CD4-positive, alpha-beta T cell treated with Interleukin-17A for 1 hour (primary cell): ENCODE measurements at regions not wholly inside any gene's neighbourhood (a gene's known extent, or its start where the extent isn't known, plus 50 kb on each side); places are given as distances from the start of the nearest gene placed in this dataset.
"Not testable (repeated sequence)": the region's sequence is repeated elsewhere in the genome, so short reads cannot be mapped to it uniquely, and the experiment has no call there.

Source experiments
- DNase-seq: peaks from one replicate; pipeline ENCODE4 v3.0.0-alpha.2; 2020

DNA sequence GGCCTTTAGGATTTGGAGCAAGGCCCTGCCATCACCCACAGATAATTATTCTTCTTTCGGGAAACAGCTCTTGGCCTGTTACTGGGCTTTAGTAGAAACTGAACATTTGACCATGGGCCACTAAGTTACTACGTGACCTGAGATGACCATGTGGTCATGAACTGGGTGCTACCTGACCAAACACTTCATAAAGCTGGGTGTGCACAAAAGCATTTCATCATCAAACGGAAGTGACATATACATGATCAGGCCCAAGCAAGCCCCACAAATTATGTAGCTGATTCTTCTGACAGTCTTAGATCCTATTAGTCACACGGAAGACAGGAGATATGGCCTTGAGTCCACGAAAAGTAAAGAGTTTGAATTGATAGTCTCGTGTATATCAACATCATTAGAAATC, 130.9 kb upstream of the FBN2 start:
- no peak for DNase-seq

DNA sequence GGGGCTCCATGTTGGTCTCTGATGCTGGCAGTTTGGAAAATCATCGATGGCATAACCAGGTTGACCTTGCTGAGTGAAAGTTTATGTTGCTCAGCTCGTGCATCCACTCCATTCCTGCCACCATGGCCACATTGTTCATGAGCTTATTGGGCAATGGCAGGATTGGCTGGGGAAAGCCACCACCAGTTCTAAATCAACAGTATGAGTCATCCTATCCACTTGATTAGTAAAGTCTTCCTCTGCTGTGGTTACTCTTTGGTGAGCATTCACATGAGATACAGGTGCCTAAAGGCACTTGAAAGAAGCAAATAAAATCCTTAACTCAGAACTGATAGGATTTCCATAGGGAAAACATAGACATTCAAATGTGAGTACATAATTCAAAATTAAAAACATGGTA, 131.8 kb upstream of the FBN2 start:
- DNase-seq = no peak

DNA sequence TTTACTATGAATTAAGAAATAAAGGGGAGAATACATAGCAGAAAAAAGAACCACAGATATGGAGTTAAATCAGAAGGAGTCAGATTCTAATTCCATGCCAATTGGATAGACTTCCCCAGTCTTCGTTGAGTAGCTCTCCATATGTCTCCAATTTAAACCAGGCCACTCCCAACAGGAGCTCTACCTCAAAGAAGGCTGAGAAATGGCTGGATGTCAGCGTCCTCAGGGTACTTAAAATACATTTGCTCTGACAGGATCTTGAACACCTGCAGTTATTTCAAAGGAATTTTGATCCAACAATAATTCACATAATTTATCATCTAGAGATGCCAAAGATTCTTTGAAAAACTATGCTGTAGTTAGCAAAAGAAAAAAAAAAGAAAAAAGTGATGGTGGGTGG, 133.9 kb upstream of the FBN2 start:
- DNase-seq = no peak

DNA sequence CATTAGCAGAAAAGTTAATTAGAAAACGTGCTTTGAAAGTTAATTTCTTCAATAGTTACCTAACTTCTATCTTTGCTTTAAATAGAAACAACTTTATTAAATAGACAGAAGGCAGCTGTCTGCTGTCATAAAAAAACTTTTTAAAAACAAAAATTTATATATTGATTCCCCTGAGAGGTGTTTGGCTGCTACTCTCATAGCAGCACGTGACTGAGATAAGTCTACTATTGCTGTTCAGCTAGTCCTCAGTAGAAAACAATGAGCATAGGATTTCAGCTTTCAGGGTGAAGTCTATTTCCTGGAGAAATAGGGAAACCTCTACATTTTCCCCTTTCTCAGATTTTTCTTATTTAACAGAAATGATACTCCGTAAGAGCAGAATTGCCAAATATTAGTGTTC, 135.0 kb upstream of the FBN2 start:
- DNase-seq = no peak

DNA sequence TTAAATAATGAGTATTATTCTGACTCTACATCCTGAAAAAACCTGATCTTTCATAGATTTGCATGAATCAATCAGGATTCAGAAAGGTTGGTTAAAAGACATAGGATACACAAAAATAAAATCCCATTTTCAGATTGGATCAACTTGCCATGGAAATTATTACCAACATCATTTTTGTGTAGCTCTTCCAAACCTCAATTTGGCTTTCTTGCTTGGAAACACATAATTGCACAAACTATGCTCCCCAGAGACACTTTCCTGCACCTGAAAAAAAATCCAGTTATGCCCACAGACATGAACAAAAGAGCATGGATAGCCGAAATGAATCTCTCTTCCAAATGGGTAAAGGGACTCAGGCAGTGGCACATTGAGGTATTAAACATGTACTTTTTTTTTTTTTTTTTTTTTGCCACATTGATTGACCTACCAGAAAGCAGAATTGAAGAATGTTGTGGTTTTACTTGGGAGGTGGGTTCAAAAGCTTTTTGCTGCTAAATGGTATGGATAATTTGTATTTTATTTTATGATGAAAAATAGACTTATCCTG, 135.4 kb upstream of the FBN2 start:
- no peak for DNase-seq

DNA sequence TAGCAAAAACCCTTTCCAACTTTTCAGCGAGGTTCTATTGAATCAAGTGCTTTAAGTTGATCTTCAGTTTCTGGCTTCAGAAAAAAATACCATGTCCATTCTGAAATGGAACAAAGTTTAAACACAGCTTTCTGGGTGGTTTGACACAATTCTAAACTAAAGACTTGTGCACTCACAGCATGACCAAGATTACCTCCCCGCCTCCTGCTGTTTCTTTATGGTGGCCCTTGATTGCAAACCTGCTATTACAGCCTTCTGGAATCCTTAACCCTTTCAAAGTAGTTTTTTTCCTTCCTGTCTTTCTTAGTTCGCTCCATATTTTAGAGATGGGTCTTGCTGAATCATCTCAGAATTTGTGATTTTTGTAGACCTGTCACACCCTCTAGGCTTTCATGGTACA, 135.9 kb upstream of the FBN2 start:
- no peak for DNase-seq

DNA sequence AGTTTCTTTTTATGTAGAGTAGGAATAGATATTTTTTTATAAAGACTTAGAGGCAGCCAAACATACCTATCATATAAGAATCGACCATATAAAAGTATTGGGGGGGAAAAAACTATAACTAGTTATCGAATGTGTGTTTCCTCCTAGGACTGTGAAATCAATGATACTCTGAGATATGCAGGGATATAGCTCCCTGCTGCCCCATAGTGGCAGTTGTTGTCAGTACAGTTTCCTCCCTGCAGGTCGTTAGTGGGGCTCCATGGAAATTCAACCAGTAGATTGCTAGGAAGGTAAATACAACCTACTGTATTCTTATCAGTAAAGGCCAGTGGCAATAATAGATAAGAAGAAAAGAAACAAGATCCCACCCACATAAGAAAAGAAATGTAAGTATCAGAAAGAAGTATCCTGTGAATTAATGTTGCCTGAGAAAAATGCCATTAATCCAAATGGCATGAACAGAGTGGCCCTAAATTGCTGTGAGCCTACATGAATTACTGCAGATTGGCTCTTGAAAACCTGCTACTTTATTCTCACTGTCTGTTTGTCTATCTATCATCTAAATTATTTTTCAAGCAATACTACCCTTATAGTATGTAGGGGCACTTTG, 136.9 kb upstream of the FBN2 start:
- DNase-seq = peak; percentile 27

DNA sequence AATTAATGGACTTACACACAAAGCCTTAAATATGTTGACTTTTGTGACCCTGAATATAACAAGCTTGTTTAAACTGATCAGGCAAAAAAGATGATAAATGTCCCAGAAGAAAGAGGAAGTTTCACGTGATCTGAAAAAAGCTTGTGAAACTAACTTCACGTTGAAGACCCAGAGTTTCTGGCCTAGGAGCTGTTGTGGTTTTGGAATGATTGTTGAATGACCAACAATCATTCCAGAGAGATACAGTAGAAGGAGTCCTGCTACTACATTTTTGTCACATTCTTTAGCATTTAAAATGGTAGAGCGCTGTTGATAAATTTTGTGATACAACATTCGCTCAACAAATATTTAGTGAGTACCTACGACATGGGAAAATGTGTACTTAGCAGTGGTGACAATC, 143.1 kb upstream of the FBN2 start:
- no peak for DNase-seq

DNA sequence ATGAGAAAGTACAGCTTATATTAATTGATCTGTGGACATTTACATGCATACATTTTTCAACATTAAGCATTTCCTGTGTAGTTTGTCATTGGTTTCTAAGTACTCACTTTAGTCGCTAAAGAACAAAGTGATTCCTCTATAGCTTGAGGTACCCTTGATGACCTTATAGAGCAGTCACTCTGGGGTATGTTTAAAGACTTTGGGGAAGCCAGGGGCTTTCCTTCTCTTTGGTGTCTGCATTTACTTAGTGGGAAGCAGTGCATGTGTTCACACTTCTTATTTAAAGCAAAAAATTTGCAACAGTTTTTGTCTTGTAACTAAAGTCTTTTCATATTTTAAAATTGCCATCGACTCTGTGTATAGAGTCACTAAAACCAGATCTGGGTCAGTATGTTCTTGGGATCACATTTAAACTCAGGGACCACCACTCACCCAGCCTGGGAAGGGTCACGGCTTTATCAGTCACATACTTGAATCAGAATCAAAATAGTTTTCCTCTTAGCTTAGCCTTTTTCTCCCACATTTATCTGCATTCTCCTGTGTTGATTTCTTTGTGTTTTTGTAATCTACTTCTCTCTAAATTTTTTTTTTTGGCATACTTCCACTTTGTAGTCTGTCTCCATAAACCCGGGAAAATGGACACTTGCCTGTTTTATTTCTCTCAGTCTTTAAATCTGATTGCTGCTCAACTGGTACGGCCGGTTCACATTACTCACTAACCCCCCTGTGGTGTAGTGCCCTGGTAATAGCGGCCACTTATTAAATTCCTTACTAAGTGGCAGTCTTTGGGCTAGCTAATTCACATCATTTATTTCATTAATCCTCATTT, 143.9 kb upstream of the FBN2 start:
- no peak for DNase-seq

DNA sequence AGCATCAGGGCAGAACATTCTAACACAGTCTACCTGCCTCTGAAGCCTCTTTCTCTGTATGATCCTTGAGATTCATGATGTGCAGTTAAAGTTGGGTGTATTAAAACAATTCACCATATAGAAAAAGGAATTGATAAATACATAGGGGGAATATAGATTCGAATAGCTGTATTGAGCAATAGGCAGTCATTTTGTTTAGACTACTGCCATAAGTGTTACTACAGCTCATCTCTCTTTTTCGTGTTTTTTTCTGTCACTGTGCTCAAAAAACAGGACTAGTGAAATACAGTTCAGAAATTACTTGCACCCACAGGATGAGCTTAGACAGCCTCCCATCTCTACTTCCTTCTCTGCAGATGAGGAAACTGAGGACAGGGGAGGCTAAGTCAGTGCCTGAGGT, 144.6 kb upstream of the FBN2 start:
- no peak for DNase-seq

DNA sequence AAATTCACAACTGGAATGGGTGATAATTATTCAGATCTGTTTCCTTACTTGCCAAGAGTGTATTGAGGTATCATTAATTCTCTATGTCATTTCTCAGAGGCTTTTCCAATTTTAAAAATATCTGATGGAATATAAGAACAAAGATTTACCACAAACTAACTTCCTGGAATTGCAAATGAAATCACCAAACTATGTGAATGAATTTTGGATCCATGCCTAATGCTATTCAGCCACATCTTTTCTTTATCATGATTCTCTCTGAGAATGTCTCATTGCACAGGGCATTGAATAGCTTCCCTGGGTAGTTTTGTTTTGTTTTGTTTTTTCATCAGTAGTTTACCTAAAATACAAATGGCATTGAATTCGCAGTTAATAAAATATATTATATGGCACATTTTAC, 146.9 kb upstream of the FBN2 start:
- DNase-seq = no peak

DNA sequence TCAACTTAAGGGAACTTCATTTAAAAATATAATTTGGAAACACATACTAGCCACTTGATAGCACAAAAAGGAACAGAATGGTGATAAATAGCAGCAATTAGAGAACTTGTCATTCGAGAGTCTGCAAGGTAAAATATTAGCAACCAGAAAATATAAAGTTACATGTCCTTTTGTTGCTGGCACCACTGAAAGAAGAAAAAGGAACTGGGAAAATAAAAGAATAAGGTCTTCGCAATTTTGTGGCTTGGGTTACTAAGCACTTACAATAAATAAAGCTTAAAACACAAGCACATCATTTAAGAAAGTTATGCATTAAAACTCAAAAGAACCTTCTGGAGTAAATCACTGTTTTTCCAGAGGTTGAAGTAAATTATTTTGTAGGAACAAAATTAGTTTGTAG, 149.9 kb upstream of the FBN2 start:
- DNase-seq = no peak

DNA sequence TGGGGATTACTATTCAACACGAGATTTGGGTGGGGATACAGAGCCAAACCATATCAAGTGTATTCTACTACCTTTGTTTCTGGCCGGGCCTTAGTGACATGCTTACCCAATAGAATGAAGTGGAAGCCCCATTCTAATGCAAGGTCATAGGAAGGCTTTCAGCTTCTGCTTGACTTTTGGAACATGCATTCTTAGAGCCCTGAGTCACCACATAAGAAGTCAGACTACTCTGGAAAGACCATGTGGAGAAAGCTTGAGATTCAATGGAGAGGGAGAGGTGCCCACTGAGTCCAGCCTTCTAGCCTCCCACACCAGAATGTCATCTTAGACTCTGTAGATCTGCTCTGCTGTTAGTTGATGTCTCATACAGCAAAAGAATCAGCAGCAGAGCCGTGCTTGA, 155.7 kb upstream of the FBN2 start:
- DNase-seq = no peak

DNA sequence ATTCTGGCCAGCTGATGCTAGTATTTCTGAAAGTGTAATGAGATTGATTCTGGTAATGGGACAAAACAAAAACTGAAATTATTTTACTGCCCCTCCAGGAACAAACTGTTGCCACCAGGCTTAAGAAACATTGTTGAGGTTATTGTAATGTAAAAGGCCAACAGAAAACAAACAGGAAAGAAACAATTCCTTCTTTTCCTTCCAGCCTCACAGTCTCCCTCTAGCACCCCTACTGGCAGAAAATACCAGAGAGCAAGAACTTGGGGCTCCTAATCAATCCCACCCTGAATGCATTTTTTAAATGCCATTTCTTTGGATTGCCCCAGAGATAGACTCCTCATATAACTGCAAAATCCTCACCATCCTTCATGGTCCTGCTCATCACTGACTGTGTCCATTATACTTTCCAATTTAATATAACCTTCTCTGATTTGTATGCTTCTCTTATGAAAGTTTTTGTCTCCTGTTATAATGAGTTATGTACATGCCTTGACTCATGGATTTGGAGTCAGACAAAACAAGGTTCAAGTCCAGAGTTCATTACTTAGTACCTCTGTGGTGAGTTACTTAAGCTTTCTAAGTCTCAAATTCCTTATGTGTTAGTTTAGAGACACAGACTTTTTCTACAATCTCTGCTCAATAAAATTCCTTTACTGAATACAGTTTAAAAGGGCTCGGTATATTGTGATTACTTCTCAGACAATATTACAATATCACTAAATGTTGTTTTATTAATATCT, 157.9 kb upstream of the FBN2 start:
- DNase-seq = no peak

DNA sequence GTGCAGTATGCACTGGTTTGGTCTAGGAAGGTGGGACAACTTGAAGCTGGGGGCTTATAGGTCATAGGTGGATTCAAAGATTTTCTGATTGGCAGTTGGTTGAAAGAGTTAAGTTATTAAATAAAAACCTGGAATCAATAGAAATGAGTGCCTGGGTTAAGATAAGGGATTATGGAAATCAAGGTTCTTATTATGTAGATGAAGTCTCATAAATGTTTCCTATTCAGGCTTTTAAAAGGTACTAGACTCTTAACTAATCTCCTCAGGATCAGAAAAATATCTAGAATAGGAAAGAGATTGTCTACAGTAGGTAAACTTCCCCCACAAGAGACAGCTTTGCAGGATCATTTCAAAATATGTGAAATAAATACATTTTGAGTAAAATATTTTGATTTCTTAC, 163.3 kb upstream of the FBN2 start:
- DNase-seq = no peak

DNA sequence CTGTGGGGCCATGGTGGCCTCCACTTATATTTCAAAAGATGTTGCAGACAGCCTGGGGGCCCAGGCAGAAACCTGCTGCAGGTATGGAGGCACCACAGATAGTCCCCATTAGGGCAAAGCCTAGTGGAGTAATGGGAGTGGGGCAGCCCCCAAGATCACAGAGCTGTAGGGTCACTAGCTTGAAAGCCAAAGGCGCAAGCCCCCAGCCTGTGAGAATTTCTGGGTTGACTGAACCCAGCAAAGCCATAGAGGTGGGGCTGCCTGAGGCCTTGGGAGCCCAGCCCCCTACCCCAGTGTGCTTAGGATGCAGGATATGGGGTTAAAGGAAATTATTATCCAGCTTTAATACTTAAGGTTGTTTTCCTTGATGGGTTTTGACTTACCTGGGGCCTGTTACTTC, 165.3 kb upstream of the FBN2 start:
- no peak for DNase-seq

DNA sequence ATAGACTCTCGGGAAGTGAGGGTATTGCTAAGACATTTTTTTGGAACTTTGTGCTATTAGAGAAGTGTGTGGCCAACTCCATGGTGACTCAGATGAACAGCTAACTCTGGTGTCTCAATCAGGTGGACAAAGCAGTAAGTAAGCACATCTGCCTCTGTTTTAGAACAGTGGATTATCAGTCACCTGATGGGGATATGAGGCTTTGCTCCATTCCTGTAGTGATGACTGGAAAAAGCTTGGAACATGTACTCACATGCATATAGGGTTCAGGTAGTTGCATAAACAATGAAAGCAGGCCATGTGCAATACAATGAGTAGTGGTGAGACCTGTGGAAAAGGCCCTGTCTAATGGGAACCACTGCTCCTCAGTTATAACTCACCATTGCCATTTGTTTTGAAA, 168.2 kb upstream of the FBN2 start:
- DNase-seq = no peak

DNA sequence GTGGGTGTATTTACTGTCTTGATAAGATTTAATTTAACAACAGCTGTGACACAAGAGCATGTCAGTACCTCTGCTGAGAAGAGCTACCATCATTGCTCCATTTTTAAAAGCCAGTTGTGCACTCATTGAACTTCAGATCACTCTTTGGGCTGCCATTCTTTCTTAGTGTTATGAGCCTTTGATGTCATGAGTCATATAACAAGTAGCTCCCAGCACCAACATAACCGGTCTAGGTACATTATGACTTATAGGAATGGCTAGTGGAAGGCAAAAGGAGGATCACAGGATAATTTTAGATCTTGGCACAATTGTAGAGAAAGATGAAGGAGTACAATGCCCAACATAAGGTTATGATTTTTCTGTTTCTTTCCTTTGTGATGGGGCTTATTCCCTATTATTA, 170.8 kb upstream of the FBN2 start:
- DNase-seq = no peak

DNA sequence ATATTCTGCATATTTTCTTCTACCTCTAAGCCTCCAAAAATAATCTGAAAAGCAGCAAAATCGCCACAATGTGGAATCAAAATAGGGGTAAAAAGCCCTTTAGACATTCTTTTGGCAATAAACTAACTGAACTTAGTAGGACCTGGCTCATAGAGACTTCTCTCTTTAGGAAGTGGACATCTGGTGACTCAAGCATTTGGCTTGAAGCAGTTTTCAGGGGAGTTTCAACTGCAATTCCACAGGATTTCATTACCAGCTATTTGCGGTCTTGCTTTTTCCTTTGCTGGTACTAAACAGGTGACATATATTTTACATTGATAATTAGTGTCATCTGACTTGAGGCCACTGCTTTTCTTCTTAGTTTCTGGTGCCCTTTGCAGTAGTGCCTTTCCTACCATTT, 173.2 kb upstream of the FBN2 start:
- no peak for DNase-seq

DNA sequence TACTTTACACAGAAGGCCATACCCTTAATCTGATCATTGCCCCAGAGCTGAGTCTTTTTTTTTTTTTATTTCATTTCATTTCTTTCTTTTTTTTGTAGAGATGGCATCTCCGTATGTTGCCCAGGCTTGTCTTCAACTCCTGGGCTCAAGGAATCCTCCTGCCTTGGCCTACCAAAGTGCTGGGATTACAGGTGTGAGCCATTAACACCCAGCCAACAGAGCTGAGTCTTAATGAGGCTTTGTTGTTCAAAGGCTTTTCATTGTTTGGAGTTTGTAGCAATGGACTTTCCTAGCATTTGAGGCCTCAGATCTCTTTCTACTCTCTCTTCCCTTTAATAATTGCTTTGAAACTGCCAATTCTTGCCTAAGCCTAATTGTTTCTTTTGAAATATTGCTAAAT, 176.5 kb upstream of the FBN2 start:
- no peak for DNase-seq

DNA sequence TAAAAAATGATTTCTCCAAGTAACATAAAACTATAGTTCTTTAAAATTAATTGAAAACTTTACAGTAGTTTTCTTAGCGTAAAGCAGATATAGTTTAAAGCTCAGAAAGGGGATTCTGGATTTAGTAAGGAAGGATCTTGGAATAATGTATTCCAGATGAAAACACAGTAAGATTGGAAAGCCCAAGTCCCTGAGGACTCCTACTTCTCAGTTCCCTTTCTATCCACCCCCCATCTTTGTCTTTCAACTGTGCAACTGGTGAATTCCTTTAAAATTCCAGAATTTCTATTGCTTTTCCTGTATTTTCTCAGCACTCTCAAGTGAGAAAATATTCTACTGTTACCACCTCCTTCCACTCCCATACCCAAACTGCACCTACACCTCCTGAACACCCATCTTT, 184.5 kb upstream of the FBN2 start:
- no peak for DNase-seq

DNA sequence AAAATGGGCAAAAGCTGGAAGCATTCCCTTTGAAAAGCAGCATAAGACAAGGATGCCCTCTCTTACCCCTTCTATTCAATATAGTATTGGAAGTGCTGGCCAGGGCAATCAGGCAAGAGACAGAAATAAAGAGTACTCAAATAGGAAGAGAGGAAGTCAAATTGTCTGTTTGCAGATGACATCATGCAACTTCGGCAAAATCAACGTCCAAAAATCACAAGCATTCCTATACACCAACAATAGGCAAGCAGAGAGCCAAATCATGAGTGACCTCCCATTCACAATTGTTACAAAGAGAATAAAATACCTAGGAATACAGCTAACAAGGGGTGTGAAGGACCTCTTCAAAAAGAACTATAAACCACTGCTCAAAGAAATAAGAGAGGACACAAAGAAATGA, 192.0 kb upstream of the FBN2 start:
- DNase-seq = not testable (repeated sequence)

DNA sequence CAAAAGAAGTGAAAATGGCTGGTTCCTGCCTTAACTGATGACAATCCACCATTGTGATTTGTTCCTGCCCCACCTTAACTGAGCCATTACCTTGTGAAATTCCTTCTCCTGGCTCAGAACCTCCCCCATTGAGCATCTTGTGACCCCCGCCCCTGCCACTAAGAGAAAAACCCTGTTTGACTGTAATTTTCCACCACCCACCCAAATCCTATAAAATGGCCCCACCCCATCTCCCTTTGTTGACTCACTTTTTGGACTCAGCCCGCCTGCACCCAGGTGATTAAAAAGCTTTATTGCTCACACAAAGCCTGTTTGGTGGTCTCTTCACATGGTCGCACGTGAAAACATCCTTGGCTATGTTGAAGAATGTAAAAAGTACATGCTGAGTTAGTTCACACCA, 197.6 kb upstream of the FBN2 start:
- not testable (repeated sequence) for DNase-seq

DNA sequence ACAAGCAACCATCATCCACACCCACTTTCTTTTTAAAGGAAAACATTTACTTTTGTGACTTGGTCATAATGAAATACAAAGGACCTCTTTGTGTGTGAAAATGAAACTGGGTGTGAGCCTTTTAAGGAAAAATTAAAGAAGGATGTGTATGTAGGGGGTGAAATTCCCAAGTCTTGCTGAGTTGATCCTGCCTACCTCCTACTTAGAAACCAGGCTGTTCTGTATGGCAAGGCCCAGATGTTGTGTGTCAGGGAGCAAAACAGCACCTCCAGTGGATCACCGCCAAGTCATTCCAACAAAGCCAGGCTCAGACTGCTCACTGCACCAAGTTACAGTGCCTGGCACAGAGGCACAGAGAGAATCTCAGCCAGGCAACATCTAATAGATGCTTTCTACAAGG, 198.5 kb upstream of the FBN2 start:
- DNase-seq = no peak
